Endothelial cell of umbilical vein (primary cell): ENCODE measurements at regions not wholly inside any gene's neighbourhood (a gene's known extent, or its start where the extent isn't known, plus 50 kb on each side); places are given as distances from the start of the nearest gene placed in this dataset.

ENCODE experiments used
- BruUV-seq: library from RNA; stranded (reverse); fragments of 400-500 nt; replicated peaks from 2 replicates; lab custom pipeline; 2021; lab: Mats Ljungman, UMichigan
- CTCF ChIA-PET: fragments of 300-600, 350-600 bp; sonication (Branson Sonifier 250); formaldehyde crosslinking; loops from one replicate; lab custom pipeline; 2021; ENCODE audit warnings: antibody characterized with exemption, inconsistent platforms; lab: Charles Lee
- POLR2A ChIA-PET: fragments of 300-600, 350-600 bp; sonication (Branson Sonifier 250); formaldehyde crosslinking; loops from one replicate; lab custom pipeline; 2021; ENCODE audit warnings: antibody characterized with exemption, inconsistent platforms; lab: Charles Lee
- DNase-seq: peaks from one replicate; pipeline ENCODE4 v3.0.0-alpha.2; 2011; ENCODE audit warnings: low read depth, low spot score
- FAIRE-seq: peaks from 2 replicates; lab custom pipeline; 2011; peaks lifted over from hg19 to GRCh38; lab: Jason Lieb, UNC
- H2AFZ ChIP-seq: 2 replicates; pipeline ENCODE4 v1.6.0; 2012; ENCODE audit warnings: low read depth, low read length, control low read depth, inconsistent platforms
- H3K27ac ChIP-seq: 2 replicates; pipeline ENCODE4 v1.5.1; 2011; ENCODE audit warnings: low read depth, mild to moderate bottlenecking, control low read depth, low read length, moderate library complexity; ENCODE audit not compliant: insufficient read depth
- H3K27me3 ChIP-seq, 2 experiments: 2 replicates each; pipeline versions ENCODE4 v1.6.0 to v1.6.1; 2011; ENCODE audit warnings: low read length in 2 of 2, mixed read lengths in 1 of 2; ENCODE audit not compliant: control insufficient read depth in 2 of 2, insufficient read depth in 2 of 2
- H3K36me3 ChIP-seq, 2 experiments: 2 replicates in 1 of 2; 3 replicates in 1 of 2; pipeline ENCODE4 v1.5.1; 2011; ENCODE audit warnings: low read length in 2 of 2, mild to moderate bottlenecking in 1 of 2, moderate library complexity in 1 of 2; ENCODE audit not compliant: control insufficient read depth in 2 of 2, insufficient read depth in 2 of 2; ENCODE audit errors: extremely low read depth in 1 of 2
- H3K4me1 ChIP-seq: 3 replicates; pipeline ENCODE4 v1.5.1; 2011; ENCODE audit warnings: mild to moderate bottlenecking, low read length; ENCODE audit not compliant: control insufficient read depth, insufficient read depth; ENCODE audit errors: extremely low read depth
- H3K4me2 ChIP-seq: 2 replicates; pipeline ENCODE4 v1.6.1; 2011; ENCODE audit warnings: low read length, control low read depth, mixed read lengths; ENCODE audit not compliant: insufficient read depth
- H3K4me3 ChIP-seq, 3 experiments: fragments of 200-600 bp in 1 of 3; sonication (generic), shearing (Covaris generic) in 1 of 3; replicated peaks in 1 of 3; 2 replicates each; pipeline ENCODE4 v1.5.1; 2011 to 2016; ENCODE audit warnings: control low read depth in 3 of 3, low read length in 3 of 3, mild to moderate bottlenecking in 2 of 3, inconsistent platforms in 1 of 3, low read depth in 1 of 3, moderate library complexity in 1 of 3; ENCODE audit not compliant: insufficient read depth in 1 of 3
- H3K79me2 ChIP-seq: 2 replicates; pipeline ENCODE4 v1.6.0; 2012; ENCODE audit warnings: low read length, inconsistent platforms; ENCODE audit not compliant: control insufficient read depth, insufficient read depth
- H3K9ac ChIP-seq: replicated peaks from 2 replicates; pipeline ENCODE3; 2011; ENCODE audit warnings: low read length, control low read depth; ENCODE audit not compliant: insufficient read depth; ENCODE audit errors: extremely low read depth
- H3K9me1 ChIP-seq: replicated peaks from 3 replicates; pipeline ENCODE4 v1.6.0; 2011; ENCODE audit warnings: mild to moderate bottlenecking, low read length; ENCODE audit not compliant: control insufficient read depth, insufficient read depth; ENCODE audit errors: extremely low read depth
- H3K9me3 ChIP-seq: replicated peaks from 2 replicates; pipeline ENCODE4 v1.5.1; 2012; ENCODE audit warnings: low read length, inconsistent platforms; ENCODE audit not compliant: control insufficient read depth, insufficient read depth
- H4K20me1 ChIP-seq: replicated peaks from 2 replicates; pipeline ENCODE3; 2011; ENCODE audit warnings: mild to moderate bottlenecking, low read length; ENCODE audit not compliant: control insufficient read depth, insufficient read depth; ENCODE audit errors: extremely low read depth
- EZH2 ChIP-seq: IDR thresholded peaks from 2 replicates; pipeline ENCODE4 v1.6.1; 2012; ENCODE audit warnings: borderline replicate concordance, low read depth, mild to moderate bottlenecking, moderate library complexity, low read length, inconsistent platforms; ENCODE audit not compliant: severe bottlenecking
- FOS ChIP-seq: IDR thresholded peaks from 2 replicates; pipeline ENCODE4 v1.6.1; 2011; ENCODE audit warnings: mild to moderate bottlenecking, low read length, moderate library complexity, borderline replicate concordance; ENCODE audit not compliant: insufficient read depth
- GATA2 ChIP-seq: IDR thresholded peaks from 2 replicates; pipeline ENCODE4 v1.7.0; 2011; ENCODE audit warnings: low read depth, mild to moderate bottlenecking, moderate library complexity, mixed read lengths, low read length; ENCODE audit not compliant: insufficient read length, insufficient read depth
- JUN ChIP-seq: IDR thresholded peaks from 2 replicates; pipeline ENCODE4 v1.6.1; 2011; ENCODE audit warnings: borderline replicate concordance, low read depth; ENCODE audit not compliant: insufficient read length, insufficient read depth
- MYC ChIP-seq: IDR thresholded peaks from one replicate; pipeline ENCODE4 v1.6.1; 2011; ENCODE audit warnings: mild to moderate bottlenecking, low read depth, low read length
- POLR2A ChIP-seq: IDR thresholded peaks from 2 replicates; pipeline ENCODE4 v1.6.1; 2012; ENCODE audit warnings: low read depth, mild to moderate bottlenecking, control low read depth, low read length
- POLR2AphosphoS5 ChIP-seq: IDR thresholded peaks from 2 replicates; pipeline ENCODE4 v1.6.1; 2012; ENCODE audit warnings: low read depth, mild to moderate bottlenecking, control low read depth, low read length, moderate library complexity; ENCODE audit not compliant: insufficient read depth
- dilution Hi-C: fragments of 300-500 bp; cut with MboI; formaldehyde crosslinking; loops from one replicate; pipeline ENCODE4 v1.15.0; 2019; ENCODE audit warnings: low sequenced_read_pairs; ENCODE audit not compliant: extremely low pct_ligation_motif_present
- intact Hi-C: fragments of 100-400 bp; cut with micrococcal nuclease; formaldehyde crosslinking; loops from one replicate; pipeline ENCODE4 v1.10.0; 2022
- TF ChIP-seq, protein P1 (sequence below): IDR thresholded peaks from 2 replicates; pipeline ENCODE4 v1.6.1; 2011; ENCODE audit not compliant: insufficient read depth, insufficient read length
- TF ChIP-seq, protein P2 (sequence below), 2 donors: IDR thresholded peaks; 1 replicate in 1 of 2; 2 replicates in 1 of 2; pipeline ENCODE4 v1.5.1; 2011; ENCODE audit warnings: low read length in 2 of 2, mild to moderate bottlenecking in 2 of 2, moderate library complexity in 2 of 2, control low read depth in 1 of 2, inconsistent platforms in 1 of 2, low read depth in 1 of 2; ENCODE audit not compliant: insufficient read depth in 1 of 2; ENCODE audit errors: extremely low read depth in 1 of 2

DNA sequence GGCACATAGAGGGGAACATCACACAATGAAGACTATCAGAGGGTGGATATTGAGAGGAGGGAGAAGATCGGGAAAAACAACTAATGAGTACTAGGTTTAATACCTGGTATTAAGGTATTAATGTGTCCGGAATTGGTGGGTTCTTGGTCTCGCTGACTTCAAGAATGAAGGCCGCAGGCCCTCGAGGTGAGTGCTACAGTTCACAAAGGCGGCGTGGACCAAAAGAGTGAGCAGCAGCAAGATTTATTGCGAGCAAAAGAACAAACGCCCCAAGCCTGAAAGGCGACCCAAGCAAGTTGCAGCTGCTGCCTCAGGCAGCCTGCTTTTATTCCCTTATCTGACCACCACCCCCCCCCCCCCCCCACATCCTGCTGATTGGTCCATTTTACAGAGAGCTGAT lies 2022.8 kb downstream of the NCAM2 start:
- H3K36me3 ChIP-seq: no peaks in the 10 kb centered on the region
- no peak overlapping the region for H3K27ac ChIP-seq
- no peaks in the 10 kb centered on the region for H4K20me1 ChIP-seq
- no peaks in the 10 kb centered on the region for H3K79me2 ChIP-seq
- peaks cover 18% of the 10 kb centered on the region for H3K4me1 ChIP-seq
- no peak overlapping the region for H3K4me3 ChIP-seq
- no TSS peak for BruUV-seq
- H3K27me3 ChIP-seq: no peaks in the 10 kb centered on the region
- POLR2A ChIA-PET: no interaction called here
- TF ChIP-seq, protein P1, sequence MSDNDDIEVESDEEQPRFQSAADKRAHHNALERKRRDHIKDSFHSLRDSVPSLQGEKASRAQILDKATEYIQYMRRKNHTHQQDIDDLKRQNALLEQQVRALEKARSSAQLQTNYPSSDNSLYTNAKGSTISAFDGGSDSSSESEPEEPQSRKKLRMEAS: no peak
- TF ChIP-seq MYC (no peak), GATA2 (no peak), JUN (no peak), POLR2A (no peak), POLR2AphosphoS5 (no peak), FOS (no peak), EZH2 (no peak)
- TF ChIP-seq, protein P2, sequence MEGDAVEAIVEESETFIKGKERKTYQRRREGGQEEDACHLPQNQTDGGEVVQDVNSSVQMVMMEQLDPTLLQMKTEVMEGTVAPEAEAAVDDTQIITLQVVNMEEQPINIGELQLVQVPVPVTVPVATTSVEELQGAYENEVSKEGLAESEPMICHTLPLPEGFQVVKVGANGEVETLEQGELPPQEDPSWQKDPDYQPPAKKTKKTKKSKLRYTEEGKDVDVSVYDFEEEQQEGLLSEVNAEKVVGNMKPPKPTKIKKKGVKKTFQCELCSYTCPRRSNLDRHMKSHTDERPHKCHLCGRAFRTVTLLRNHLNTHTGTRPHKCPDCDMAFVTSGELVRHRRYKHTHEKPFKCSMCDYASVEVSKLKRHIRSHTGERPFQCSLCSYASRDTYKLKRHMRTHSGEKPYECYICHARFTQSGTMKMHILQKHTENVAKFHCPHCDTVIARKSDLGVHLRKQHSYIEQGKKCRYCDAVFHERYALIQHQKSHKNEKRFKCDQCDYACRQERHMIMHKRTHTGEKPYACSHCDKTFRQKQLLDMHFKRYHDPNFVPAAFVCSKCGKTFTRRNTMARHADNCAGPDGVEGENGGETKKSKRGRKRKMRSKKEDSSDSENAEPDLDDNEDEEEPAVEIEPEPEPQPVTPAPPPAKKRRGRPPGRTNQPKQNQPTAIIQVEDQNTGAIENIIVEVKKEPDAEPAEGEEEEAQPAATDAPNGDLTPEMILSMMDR (IDR thresholded peaks at IDR 0.05; ENCODE audit: extremely low read depth in 1 of 2, insufficient read depth in 1 of 2, low read depth in 1 of 2, low read length in 2 of 2): no peak
- FAIRE-seq (no peak), DNase-seq (no peak)
- no peaks in the 10 kb centered on the region for H3K9me3 ChIP-seq
- no peak overlapping the region for H3K4me2 ChIP-seq
- no peaks in the 10 kb centered on the region for H3K9me1 ChIP-seq
- no peak overlapping the region for H2AFZ ChIP-seq
- H3K9ac ChIP-seq: no peak overlapping the region
- CTCF ChIA-PET: interaction anchor here (1.0 kb wide), 1 partner anchor 28 kb away, joined by 4 read pairs; no protein-coding TSS in a partner anchor
- dilution Hi-C loops: no loop called here
- intact Hi-C loops: no loop called here
